Adrenal gland (tissue), 9 donors: ENCODE measurements at regions not wholly inside any gene's neighbourhood (a gene's known extent, or its start where the extent isn't known, plus 50 kb on each side); places are given as distances from the start of the nearest gene placed in this dataset.

Experiments
- DNase-seq, 7 donors: peaks; one replicate each; pipeline ENCODE4 v3.0.0-alpha.2; 2019 to 2020
- H3K27ac ChIP-seq, 5 donors: fragments of 200-600 bp; sonication (generic) in 4 of 5; 1 replicate in 3 of 5; 2 replicates in 2 of 5; pipeline versions ENCODE4 v1.5.1 to v1.8.0; 2016 to 2020; ENCODE audit warnings: mild to moderate bottlenecking in 1 of 5
- H3K27me3 ChIP-seq: fragments of 200-600 bp; 2 replicates; pipeline ENCODE4 v1.8.0; 2021
- H3K36me3 ChIP-seq, 2 donors: fragments of 200-600 bp; replicated peaks in 1 of 2; 1 replicate in 1 of 2; 2 replicates in 1 of 2; pipeline versions ENCODE4 v1.5.1 to v1.8.0; 2018 to 2022
- H3K4me1 ChIP-seq, 2 donors: fragments of 200-600 bp; replicated peaks in 1 of 2; 1 replicate in 1 of 2; 2 replicates in 1 of 2; pipeline versions ENCODE4 v1.5.1 to v1.8.0; 2018 to 2021
- H3K4me3 ChIP-seq, 4 donors: fragments of 200-600 bp; sonication (generic) in 3 of 4; one replicate each; pipeline ENCODE4 v1.5.1; 2016 to 2018
- H3K9me3 ChIP-seq, 3 donors: fragments of 200-600 bp; sonication (generic) in 1 of 3; replicated peaks in 1 of 3; 1 replicate in 2 of 3; 2 replicates in 1 of 3; pipeline versions ENCODE4 v1.5.1 to v1.8.0; 2016 to 2021
- POLR2A ChIP-seq, 2 donors: fragments of 450-650 bp; IDR thresholded peaks; one replicate each; pipeline ENCODE4 v1.6.1; 2017; ENCODE audit warnings: antibody characterized with exemption in 2 of 2, mild to moderate bottlenecking in 2 of 2, moderate library complexity in 1 of 2
- WGBS, 4 donors: extraction: QIAGEN DNeasy Blood & Tissue Kit in 2 of 4; methylation state at CpG; one replicate each; pipeline versions ENCODE4 v1.1.5 to v1.1.7; 2013 to 2017; 5-methylcytosine and 5-hydroxymethylcytosine counted together
- intact Hi-C, 2 donors: fragments of 100-400 bp; cut with DNase I; formaldehyde crosslinking; loops; one replicate each; pipeline versions ENCODE4 v1.14.1 to v1.15.0; 2022 to 2023
- TF ChIP-seq, protein P1 (sequence below), 6 experiments: fragments of 450-650 bp in 4 of 6; fragments of 200-600 bp in 2 of 6; sonication (generic) in 1 of 6; IDR thresholded peaks; 1 replicate in 5 of 6; 2 replicates in 1 of 6; pipeline versions ENCODE4 v1.5.1 to v1.8.0; 2016 to 2021; ENCODE audit warnings: antibody characterized with exemption in 6 of 6, mild to moderate bottlenecking in 2 of 6, moderate library complexity in 1 of 6
- donor health status: healthy with polysubstance abuse.
- donor health status: Bipolar disorder and iron deficiency.
- donor health status: DM: yes; HTN: yes; CAD: no.
- donor health status: DM: no; HTN: no; CAD: no.
- donor health status: DM: no; HTN: no; CAD: no.

- WGBS, 4 donors: 43 to 57% (median 48%) methylated on average over 1 of the region's 1 CpG
- Histone ChIP-seq H3K9me3 (no peaks in the 10 kb centered on the region), H3K27ac (no peak overlapping the region), H3K27me3 (no peaks in the 10 kb centered on the region), H3K36me3 (no peaks in the 10 kb centered on the region), H3K4me3 (no peak overlapping the region), H3K4me1 (no peaks in the 10 kb centered on the region)
- TF ChIP-seq, protein P1, sequence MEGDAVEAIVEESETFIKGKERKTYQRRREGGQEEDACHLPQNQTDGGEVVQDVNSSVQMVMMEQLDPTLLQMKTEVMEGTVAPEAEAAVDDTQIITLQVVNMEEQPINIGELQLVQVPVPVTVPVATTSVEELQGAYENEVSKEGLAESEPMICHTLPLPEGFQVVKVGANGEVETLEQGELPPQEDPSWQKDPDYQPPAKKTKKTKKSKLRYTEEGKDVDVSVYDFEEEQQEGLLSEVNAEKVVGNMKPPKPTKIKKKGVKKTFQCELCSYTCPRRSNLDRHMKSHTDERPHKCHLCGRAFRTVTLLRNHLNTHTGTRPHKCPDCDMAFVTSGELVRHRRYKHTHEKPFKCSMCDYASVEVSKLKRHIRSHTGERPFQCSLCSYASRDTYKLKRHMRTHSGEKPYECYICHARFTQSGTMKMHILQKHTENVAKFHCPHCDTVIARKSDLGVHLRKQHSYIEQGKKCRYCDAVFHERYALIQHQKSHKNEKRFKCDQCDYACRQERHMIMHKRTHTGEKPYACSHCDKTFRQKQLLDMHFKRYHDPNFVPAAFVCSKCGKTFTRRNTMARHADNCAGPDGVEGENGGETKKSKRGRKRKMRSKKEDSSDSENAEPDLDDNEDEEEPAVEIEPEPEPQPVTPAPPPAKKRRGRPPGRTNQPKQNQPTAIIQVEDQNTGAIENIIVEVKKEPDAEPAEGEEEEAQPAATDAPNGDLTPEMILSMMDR (IDR thresholded peaks at IDR 0.05): no peak
- TF ChIP-seq POLR2A (IDR thresholded peaks at IDR 0.05): no peak
- no peak for DNase-seq
- intact Hi-C loops: no loop called here
Observed at GRCh38 chr9:1157836-1158235, 107.7 kb downstream of the DMRT2 start.

DNA sequence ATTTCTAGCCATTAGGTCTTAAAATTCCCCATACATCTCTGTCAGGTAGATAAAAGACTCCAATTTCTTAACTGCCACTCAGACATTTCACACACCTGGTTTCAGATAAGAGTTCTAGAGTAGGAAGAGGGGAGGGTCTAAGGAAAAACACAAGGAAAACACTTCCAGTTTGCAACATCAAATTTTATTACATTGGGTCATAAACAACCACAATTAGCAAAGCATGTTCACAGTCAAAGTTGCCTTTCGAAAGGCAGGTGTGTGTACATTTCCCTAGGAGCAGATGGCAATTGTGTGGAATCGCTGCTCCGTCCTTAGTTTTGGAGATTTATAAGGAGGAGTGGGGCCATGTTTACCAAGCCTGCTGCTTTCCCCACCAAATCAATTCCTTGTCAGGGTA lies 120.8 kb downstream of the DMRT2 start:
- Histone ChIP-seq H3K9me3 (no peaks in the 10 kb centered on the region), H3K4me3 (no peak overlapping the region), H3K4me1 (no peaks in the 10 kb centered on the region), H3K27me3 (no peaks in the 10 kb centered on the region), H3K36me3 (no peaks in the 10 kb centered on the region), H3K27ac (no peak overlapping the region)
- DNase-seq: no peak
- 54 to 82% (median 66%) methylated on average over 3 of the region's 3 CpGs for WGBS, 4 donors
- TF ChIP-seq POLR2A (IDR thresholded peaks at IDR 0.05): no peak
- TF ChIP-seq, protein P1 (IDR thresholded peaks at IDR 0.05): no peak
- intact Hi-C loops: loop anchor here in 1 of 2 donors (10.0 kb wide), 1 partner anchor 64 kb away; no protein-coding TSS in a partner anchor

DNA sequence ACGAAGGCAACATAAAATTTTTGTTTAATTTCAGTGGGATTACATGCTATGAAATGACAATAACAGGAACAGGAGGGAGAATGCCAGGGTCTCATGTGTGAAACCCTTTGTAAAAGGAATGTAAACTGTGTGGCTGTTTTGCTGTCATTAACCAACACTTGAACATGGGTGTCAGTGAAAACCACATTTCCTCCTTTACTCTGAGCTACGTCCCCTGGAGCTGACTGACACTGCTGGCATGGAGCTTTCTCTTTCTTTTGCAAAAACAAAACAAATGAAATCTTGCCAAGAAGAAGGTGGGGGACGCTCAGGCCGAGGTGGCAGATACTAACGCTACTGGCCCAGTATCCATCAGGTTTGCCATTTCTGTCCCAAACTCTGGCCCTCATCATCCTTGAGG lies 121.4 kb downstream of the DMRT2 start:
- Histone ChIP-seq H3K27me3 (no peaks in the 10 kb centered on the region), H3K27ac (no peak overlapping the region), H3K4me1 (no peaks in the 10 kb centered on the region), H3K9me3 (no peaks in the 10 kb centered on the region), H3K4me3 (no peak overlapping the region), H3K36me3 (no peaks in the 10 kb centered on the region)
- no peak for DNase-seq
- intact Hi-C loops: loop anchor here in 1 of 2 donors (10.0 kb wide), 1 partner anchor 63 kb away; no protein-coding TSS in a partner anchor
- no peak for TF ChIP-seq POLR2A (IDR thresholded peaks at IDR 0.05)
- TF ChIP-seq, protein P1 (IDR thresholded peaks at IDR 0.05): no peak
- WGBS, 4 donors: 42 to 52% (median 48%) methylated on average over 5 of the region's 5 CpGs

- no peak for DNase-seq
- Histone ChIP-seq H3K27ac (no peak overlapping the region), H3K4me3 (no peak overlapping the region), H3K9me3 (no peaks in the 10 kb centered on the region), H3K4me1 (no peaks in the 10 kb centered on the region), H3K27me3 (no peaks in the 10 kb centered on the region), H3K36me3 (no peaks in the 10 kb centered on the region)
- TF ChIP-seq, protein P1 (IDR thresholded peaks at IDR 0.05): no peak
- 12 to 29% (median 25%) methylated on average over 3 of the region's 3 CpGs for WGBS, 4 donors
- intact Hi-C loops: loop anchor here in 1 of 2 donors (10.0 kb wide), 1 partner anchor 62 kb away; no protein-coding TSS in a partner anchor
Observed at GRCh38 chr9:1173211-1173610, 123.1 kb downstream of the DMRT2 start.
